UCSD-AML1 (cell line): ENCODE measurements at regions not wholly inside any gene's neighbourhood (a gene's known extent, or its start where the extent isn't known, plus 50 kb on each side); places are given as distances from the start of the nearest gene placed in this dataset.

Experiments used
- DNase-seq: peaks from one replicate; lab custom pipeline; 2025; ENCODE audit not compliant: unreplicated experiment; lab: John Stamatoyannopoulos, UW

- DNase-seq = no peak
Measured at GRCh38 chr1:88186911-88187310, 497.2 kb upstream of the PKN2 start.

- DNase-seq = no peak
Measured at GRCh38 chr1:88188038-88188437, 496.0 kb upstream of the PKN2 start.

- no peak for DNase-seq
Measured at GRCh38 chr1:88189525-88189924, 494.5 kb upstream of the PKN2 start.

DNA sequence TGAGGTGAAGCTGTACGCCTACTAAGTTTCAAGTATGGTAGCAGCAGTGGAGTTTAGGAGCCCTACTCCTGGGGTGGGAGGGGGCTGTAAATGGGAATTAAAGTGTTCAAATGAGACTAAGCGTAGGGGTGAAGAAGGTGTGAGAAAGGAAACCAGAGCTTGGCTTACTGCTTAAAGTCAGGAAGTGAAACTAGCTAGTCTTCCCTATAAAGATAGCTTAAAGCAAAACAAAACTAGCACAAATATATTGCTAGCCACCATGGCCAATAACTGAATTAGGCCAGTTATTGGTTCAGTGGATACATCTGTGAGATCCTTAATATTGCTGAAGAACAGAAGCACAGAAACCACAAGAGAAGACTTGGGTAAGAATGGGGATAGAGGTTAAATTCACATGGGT lies 492.2 kb upstream of the PKN2 start:
- no peak for DNase-seq

- DNase-seq = no peak
Measured at GRCh38 chr1:88194542-88194941, 489.5 kb upstream of the PKN2 start.

- DNase-seq = no peak
Measured at GRCh38 chr1:88200545-88200944, 483.5 kb upstream of the PKN2 start.

DNA sequence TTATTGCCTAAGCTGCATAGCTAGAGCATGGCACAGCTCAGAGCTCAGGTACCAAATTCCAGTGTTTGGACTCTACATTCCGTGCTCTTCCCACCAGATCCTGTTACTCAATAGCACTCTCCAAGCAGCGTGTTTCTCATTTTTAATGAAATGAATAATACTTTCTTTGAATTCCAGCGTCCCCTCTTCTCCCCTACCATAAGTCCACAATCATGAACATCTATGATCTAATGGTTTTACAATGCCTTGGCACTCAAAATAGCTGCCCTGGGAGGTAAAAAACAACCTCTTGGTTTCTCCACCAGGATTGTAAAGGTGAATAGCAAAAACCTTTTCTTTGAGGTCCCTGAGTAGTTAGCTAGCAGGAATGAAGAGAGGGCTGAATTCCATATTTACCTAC lies 480.0 kb upstream of the PKN2 start:
- DNase-seq = no peak

- no peak for DNase-seq
Measured at GRCh38 chr1:88204612-88205167, 479.4 kb upstream of the PKN2 start.

GRCh38 chr1:88208389-88208788 lies 475.7 kb upstream of the PKN2 start:
- no peak for DNase-seq

- no peak for DNase-seq
Measured at GRCh38 chr1:88210103-88210787, 473.8 kb upstream of the PKN2 start.

DNA sequence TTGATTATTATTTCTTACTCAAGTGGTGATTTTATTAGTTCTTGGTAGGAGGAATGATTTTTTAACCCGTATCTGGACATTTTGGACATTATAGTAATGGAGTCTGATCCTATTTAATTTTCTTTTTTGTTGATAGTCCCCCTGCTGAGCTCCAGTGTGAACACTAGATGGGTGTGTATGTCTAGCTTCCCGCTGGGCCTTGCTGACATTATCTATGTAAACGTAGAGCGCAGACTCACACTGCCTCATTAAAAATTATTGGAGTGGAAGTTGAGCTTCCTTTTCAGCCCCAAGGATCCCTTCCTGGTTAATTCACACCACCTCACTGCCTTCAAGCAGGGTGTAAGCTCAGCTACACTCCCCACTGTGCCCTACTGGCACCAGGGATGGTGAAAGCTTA lies 467.6 kb upstream of the PKN2 start:
- no peak for DNase-seq

DNA sequence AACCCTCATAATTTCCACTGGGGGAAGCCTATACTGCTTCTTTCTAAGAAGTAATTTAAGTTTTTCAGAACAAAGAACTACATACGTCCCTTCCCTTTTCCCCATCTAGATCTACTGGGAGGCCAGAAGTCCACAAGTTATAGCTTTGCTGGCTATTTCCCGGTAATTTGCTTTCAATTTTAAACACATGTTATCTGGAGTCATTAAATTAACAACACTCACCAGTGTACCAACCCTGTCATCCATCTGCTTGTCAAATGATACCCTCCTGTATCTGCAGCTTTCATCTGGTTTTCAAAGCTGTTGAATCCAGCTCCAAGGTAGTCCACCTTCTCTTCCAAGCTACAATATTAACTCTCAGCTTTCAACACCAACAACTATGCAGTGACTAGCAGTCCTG lies 466.7 kb upstream of the PKN2 start:
- DNase-seq = no peak

DNA sequence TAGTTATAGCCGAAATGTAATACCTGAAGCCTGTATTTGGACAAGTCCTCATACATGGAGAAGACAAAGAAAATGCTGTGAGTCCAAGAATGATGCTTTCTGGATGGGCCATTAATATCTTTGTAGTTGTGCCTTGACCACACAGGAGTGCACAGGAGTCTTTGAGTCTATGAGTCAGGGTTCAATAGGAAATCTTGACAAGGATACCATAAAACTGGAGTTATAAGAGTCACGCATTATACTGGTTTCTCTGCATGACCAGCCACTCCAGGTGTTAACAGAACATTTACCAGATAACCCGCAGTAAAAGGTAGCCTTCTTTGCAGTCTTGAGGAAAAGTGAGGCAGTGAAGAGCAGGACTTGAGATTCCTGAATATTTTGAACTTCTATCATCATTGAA lies 464.6 kb upstream of the PKN2 start:
- no peak for DNase-seq

DNA sequence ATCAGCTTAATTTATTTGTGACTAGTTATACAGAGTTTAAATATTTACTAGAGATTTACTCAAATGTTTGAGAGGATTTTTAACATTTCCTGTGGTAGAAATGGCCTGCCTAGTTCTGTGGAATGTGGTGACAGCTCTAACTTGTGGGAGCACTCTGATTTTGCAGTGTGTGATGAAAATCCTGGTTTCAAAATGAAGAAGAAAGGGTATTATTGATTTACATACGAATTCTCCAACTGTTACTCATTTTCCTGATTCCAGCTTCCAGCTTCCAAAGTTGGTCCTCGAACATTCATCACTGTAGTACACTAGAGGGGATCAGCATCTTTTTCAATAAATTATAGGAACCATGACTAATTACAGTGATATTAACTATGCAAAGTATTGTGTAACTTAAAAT lies 462.7 kb upstream of the PKN2 start:
- DNase-seq = no peak

DNA sequence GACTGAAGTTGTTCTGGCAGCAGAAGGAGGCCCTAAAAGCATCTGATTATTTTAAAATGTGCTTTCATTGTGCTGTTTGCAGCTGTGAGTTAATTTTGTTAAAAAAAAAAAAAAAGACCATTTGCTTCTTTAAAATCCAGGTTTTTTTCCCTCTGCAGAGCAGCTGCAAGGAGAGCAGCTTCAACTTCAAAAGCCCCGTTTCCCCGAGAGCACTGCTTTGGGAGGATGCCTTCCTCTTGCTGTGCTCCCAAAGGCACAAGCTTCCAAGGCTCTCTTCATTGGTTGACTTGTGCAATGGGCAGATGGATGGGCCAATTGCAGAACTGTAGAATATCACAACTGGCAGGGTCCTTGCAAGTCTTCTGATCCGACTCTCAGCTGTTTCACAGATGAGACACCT lies 459.2 kb upstream of the PKN2 start:
- no peak for DNase-seq

- DNase-seq = no peak
Measured at GRCh38 chr1:88228114-88228513, 456.0 kb upstream of the PKN2 start.

DNA sequence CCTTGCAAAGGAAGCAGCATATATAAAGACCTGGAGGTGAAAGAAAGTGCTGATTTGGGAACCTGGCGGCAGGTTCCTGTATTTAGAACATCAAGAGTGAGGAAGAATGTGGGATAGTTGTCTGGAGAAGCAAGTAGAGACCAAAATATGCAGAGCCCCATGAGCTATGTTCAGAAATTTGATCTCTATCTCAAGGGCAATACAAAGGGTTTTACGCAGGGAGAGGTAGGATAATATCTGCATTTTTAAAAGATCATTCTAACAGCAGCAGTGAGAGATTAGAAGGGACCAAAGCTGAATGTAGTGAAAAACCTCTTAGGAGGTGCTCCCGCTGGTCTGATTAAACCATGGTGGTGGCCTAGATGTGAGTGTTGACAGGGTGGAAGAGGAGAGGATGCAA lies 453.9 kb upstream of the PKN2 start:
- DNase-seq = no peak

DNA sequence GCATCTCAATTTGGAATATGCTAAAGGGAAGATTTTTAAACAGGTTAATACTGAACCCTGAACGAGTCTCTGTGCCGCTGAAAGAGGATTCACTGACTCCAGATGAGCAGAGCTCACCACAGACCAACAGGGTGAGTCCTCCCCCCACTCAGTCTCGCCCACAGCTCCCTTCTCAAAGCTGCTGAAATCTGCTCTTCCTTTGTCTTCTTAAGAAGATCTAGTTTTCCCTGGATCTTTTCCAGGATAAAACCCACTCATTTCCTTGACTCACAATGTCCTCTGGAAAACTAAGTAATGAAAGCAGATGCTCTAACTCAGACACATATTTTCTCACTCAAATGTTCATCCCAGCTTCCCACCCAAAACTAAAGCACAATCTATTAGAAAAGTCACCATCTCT lies 447.0 kb upstream of the PKN2 start:
- DNase-seq = no peak

GRCh38 chr1:88239205-88239604 lies 444.9 kb upstream of the PKN2 start:
- DNase-seq = no peak

GRCh38 chr1:88247666-88248065 lies 436.4 kb upstream of the PKN2 start:
- no peak for DNase-seq

DNA sequence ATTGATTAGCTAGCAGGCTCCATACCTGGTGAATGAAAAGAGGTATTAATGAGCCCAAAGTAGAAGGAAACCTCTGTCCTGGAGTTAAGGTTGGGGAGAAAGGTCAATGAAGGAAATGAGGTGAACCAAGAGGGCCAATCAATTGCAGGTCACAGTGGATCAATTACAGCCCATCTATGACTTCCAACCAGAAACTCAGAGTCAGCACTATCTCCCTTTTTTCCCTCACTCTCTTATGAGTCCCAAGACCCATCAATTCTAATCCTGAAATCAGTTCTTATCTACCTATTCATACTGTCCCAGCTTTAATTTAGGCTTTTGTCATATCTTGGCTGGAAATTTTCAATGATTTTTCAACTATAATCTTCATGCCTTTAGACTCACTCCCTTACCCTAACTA lies 433.2 kb upstream of the PKN2 start:
- no peak for DNase-seq

DNA sequence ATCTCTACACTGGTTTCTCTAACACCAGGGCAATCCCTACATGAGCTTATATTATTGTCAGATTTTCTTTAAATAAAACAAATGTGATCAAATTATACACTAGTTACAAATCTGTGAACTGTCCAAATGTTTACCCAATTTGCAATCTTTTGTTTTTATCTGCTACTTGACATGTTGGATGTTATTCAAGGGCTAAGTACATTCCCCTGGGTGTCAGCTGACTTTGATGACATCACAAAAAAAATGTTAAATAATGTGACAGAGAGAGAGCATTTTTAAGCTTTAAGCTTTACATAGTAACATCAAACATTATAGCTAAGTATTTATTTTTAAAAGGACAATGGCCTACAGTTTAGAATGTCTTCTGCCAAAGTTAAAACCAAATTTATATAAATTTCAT lies 431.3 kb upstream of the PKN2 start:
- DNase-seq = no peak

GRCh38 chr1:88265606-88266005 lies 418.5 kb upstream of the PKN2 start:
- no peak for DNase-seq
